ENCODE measurements at regions not wholly inside any gene's neighbourhood (a gene's known extent, or its start where the extent isn't known, plus 50 kb on each side); places are given as distances from the start of the nearest gene placed in this dataset.

DNA sequence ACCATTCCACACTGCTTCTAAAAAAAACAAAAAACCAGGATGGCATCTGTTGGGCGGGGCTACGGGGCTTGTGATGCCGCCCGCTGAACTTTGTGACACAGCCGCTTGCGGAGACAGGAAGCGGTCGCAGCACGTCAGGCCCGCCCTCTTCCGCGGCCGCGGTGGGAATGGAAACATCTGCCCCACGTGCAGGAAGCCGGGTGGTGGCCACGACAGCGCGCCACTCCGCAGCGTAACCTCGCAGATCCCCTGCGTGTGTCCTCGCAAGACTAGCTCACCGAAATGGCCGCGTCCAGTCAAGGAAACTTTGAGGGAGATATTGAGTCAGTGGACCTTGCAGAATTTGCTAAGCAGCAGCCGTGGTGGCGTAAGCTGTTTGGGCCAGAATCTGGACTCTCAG, 168.5 kb downstream of the SUCLG1 start:
- DNase-seq = no peak

DNA sequence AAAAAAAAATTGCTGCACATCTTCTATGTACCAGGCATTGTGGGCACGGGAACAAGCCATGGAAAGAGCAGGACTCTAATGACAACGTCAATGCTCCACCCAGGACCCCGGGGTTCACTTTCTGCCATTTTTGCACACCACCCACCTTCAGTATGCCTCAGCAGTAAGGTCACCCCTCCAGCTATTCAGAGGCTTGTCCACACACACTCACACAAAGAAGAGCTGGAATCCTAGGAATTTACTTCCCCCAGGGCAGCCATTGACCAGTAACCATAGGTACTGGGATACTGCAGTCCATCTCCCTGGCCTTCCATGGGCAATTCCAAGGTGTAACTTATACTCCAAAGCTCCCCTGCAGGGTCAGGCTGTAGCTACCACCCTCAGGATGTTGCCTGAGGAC, 170.8 kb downstream of the SUCLG1 start:
- DNase-seq = no peak

DNA sequence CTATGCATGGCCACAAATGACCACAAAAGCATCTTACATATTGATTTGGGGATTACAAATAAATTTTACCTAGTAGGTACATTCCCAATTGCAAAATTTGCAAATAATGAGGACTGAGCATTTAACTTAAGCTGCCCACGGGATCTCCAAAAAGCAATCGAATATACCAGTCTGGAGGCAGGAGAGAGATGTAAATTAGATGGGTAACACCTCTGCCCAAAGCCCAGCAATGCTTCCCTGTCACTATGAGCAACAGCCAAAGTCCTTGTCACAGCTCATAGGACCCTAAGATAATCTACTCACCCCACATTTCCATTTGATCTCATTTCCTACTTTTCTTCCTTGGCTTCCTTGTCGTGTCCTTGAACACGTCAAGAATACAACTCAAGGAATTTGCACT, 172.2 kb downstream of the SUCLG1 start:
- no peak for DNase-seq

DNA sequence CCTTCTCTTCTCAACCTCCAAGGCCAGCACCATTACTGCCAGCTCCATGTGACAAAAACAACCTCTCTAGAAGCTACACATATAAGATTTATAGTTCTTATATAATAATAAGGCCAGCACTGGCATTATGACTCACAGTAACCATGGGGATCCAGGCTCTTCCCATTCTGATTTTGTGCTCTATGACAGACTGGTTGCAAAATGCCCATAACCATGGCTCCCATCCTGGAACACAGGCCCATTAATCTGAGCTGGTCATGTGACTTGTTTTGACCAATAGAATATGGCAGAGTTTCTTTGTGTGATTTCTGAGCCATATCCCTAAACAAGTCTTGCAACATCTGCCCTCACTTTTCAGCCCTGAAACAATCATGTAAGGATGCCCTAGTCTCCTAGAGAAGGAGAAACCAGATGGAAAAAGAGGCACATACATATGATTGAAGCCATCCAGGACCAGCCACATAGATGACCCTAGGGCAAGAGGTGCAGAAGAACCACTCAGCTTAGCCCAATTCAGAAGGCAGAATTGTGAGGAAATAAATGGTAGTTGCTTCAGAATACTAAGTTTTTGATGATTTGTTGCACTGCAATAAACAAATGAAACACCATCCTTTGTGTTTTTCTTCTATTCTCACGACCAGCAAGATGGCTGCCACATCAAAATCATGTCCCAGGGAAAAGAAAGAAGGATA, 173.9 kb downstream of the SUCLG1 start:
- DNase-seq = no peak

DNA sequence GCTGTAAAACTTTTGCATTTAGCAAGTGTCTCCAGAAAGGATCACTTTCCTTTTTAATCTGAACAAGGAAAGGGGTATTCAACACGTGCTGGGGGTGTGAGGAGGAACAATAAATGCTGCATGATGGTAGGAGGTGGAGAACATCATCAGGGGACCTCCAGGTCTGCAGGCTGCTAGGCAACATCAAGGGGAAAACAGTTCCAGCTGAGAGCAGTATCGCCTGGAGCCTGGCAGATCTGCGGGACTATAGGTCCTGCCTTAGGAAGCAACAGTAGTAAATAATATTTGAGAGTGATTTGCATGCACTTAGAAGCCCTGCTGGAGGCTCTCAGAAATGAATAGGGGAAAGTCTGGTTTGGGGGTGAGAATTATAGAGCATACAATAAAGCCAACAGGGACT, 175.6 kb downstream of the SUCLG1 start:
- DNase-seq = no peak

DNA sequence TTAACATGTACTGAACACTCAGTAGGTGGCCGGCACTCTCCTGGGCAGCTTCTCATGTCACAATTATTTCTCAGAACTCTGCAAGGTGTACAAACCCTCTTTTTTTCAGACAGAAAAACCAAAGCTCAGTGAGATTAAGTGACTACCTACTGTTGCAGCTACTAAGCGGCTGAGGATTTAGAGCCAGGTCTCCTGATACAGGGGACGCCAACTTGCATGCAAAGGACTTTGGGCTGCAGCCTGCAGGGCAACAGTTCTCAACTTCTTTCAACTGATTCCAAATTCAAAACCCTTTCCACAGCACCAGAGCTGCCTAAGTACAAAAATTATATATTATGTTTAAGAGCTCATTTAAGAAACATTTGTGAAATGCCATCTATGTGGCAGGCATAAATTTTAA, 177.6 kb downstream of the SUCLG1 start:
- peak in 1 of 51 donors; percentile 2 for DNase-seq

DNA sequence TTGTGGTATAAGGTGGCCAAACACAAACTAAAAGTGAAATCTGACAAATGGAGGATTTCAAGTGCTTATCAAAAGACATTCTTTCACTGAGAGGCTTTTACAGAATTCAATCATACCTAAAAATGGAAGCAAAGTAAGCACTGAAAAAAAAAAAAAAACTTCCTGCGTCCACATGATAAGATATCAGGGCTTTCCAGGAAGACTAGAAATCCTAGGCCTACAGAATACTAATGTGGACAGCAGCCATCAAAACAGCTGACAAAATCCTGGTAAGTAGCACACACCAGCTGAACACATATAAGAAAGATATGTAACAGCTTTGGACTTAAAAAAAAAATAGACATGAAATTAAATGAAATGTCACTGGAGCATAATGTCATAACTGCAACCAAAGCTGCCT, 178.2 kb downstream of the SUCLG1 start:
- no peak for DNase-seq

DNA sequence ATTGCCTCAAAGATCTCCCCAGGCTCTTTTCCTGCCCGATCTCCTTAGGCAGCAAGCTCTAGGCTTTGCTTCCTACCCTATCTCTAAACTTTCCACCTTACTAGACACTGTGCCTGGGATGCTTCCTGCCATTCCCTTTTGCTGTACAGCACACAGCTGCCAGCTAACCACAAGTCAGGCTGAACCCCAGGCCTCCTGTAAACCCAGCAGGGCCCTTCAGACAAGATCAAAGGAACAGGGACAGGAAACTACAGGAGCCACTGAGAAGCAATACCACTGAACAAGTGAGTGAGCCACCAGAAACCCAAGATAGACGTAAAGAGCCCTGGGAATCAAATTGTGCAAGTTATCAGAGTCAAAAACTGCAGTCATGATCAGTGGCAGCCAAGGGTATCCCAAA, 180.7 kb downstream of the SUCLG1 start:
- no peak for DNase-seq

DNA sequence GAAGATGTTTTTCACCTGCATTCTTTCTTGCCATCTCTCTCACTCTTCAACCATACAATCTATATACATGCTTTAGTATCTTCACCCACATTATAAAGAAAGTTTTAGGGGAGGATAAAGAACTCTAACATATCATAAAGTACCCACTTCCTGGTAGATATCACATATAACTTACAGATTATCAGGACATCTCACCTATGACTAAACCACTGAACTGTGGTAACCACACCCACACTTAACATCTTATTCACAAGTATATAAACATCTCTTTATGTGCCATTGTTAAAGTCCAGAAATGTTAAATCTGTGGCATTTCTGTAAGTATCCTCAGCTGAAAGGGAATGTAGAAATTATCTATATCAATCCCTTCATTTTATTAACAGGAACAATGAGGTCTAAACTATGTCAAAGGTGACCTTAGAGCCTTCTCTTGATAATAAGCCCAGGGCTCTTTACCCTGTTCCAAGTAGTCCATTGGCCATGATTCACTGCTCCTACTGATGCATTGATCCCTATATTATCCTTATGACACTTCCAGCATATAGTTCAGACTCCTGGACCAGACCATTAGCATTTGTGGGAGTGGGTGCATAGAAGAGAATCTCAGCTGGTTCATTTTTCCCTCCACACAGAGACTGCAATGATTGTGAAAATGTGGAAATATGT, 182.4 kb downstream of the SUCLG1 start:
- no peak for DNase-seq

DNA sequence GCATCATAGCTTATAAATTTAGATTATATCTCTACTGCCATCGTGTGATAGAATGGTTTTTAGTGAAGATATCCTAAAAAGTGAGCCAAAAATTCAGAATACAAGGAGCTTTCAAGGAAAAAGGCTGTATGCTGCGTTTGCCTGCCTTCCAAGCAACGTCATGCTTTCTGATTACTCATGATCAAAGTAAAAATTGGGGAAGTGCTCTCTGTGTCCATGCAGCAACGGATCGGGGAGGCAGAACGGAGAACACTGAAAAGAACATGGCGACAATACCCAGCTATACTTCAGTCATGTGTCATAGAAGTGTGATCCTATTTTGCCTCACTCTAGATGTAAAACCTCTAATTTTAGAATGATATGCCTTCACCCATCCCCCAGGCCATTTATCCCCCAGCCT, 185.7 kb downstream of the SUCLG1 start:
- DNase-seq = no peak

DNA sequence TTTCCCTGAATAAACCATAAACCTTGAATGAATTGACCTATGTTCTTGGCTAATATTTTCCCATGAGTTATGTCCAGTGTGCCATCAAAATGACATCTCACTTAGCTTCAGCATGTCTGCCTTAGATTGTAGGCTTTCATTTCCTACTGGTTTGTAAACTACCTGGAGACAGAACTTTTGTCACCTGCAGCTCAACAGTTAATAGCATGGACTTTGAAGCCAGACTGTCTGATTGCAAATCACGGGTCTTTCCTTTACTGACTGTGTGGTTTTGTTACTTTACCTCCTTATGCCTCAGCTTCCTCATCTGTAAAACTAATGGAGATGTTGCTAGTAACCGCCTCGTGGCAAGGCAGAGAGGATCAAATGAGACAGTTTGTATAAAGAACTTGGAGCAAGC, 187.1 kb downstream of the SUCLG1 start:
- DNase-seq = no peak

DNA sequence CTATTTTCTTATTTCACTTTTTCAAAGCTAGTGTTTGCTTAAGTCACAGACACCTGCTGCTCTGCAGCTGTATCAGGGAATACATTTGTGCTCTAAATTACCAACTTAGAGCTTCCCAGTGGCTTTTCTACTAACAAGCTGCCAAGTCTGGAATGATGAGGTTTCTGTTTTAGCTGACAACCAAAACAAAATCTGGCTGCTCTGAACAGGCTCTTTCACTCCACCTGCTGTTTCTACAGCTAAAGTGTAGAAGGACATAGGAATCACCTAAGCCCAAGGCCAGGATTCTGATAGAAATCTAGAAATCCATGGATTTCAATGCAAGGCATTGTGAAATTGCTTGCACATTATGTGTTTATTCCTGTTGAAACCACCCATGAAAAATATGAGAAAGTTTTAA, 201.2 kb downstream of the SUCLG1 start:
- peak in 5 of 51 donors; percentile 1 to 14 (median 8) for DNase-seq

DNA sequence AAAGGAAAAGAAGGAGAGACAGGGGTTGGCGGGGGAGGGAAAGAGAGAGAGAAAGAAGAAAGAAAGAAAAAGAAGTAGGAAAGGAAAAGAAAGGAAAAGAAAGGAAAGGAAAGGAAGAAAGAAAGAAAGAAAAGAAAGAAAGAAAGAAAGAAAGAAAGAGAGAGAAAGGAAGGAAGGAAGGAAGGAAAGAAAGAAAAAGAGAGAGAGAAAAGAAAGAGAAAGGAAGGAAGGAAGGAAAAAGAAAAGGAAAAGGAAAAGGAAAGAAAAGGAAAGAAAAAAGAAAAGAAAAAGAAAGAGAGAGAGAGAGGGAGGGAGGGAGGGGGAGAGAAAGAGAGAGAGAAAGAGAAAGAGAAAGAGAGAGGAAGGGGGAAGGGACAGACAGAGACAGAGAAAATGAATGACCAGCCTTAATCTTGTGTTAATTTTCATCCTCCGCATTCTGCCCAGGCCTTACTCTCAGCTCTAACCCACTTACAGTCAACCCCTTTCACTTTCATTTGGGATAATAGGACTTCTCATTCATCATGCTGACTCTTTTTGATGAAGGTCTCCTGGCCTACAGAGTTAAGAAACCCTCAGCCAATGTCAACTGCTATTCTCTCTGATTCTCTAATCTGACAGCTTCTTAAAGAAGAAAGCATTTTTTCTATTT, 207.3 kb downstream of the SUCLG1 start:
- DNase-seq = no peak

DNA sequence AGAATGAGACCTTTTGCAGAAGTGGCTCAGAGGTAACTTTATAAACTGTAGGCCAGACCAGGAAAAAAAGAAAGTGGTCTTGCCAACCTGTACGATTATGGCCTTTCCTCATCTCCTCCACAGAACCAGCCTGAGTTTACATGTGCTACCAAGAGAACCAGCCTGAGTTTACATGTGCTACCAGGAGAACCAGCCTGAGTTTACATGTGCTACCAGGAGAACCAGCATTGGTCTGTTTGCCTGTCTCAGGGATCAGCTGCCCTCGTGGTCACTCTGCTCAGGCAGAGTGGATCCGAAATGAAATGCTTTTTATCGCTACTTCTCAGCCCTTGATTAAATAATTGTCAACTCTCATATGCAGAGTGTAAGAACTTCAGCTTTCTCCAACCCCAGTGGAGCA, 209.9 kb downstream of the SUCLG1 start:
- no peak for DNase-seq

DNA sequence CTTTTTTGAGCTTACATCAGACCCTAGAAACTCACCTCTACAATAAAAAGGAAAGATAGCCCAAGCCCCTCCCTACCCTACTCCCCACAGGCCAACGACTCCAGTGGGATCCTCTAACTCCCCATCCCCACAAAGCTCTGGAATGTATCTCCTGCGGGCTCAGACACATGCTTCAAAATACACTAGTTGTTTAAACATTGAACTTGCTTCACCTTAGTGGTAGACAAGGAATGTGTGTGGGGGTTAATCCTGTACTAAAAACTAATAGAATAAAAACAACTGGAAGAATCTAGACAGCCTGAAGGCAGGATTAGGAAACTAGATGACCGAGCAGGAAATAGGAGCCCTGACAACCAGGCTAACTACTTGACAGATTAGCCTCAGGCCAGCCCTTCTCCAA, 211.5 kb downstream of the SUCLG1 start:
- no peak for DNase-seq

DNA sequence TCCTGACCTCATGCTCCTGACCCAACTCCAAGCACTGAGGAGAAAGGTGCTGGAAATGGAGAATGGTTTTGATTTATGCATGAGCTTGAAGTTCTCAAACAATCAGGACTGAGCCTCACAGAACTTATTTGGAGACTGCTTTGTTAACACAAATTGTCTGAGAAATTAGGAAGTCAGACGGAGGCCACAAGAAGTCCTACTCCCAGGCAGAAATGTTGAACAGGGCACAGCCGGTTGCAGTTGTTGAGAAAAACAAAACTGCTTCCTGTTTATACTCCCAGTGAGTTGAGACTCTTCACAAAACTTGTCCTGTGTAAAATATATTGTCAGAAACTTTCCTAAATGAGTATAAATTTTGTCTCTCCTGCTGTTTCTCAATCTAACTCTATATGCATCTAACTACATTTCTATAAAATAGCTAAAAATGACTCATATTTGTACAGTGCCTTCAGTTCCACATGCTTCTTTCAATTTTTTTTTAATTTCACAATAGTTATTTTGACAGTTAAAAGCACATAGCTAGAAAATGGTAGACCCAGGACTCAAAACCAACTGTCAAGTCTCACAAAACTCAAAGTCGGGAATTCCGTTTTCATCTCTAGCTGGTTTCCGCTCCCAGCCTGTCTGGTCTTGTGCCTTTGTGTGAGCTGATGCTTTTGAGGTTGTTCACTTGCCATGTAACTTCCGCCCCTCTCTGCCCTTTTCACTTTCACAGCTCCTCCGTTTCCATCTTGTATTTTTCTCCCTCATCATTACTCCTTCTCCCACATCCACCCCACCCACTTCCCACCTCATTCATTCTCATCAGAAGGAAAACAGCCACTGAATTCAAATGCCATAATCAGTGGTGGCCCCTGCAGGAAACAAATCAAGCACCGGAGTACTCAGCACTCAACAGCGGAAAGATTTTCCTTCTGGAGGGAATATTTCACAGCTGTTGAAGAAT, 215.0 kb downstream of the SUCLG1 start:
- DNase-seq = no peak

DNA sequence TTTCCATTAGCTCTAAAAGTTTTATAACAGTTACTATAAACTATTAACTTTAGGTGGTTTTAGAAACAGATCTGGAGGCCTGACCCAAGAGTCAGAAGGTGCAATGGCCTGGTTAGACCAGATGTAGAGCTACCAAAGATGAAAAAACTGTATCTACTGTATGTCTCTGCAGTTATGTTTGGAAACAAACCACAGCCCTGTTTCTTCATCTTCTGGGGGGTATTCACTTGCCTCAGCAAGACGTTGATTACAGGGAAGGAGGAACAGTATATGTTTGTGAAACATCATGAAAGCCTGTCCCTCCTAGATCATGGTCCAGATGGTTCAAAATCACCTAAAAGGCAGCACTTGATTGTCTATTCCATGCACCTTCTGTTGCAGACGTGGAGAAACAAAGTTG, 220.2 kb downstream of the SUCLG1 start:
- no peak for DNase-seq

DNA sequence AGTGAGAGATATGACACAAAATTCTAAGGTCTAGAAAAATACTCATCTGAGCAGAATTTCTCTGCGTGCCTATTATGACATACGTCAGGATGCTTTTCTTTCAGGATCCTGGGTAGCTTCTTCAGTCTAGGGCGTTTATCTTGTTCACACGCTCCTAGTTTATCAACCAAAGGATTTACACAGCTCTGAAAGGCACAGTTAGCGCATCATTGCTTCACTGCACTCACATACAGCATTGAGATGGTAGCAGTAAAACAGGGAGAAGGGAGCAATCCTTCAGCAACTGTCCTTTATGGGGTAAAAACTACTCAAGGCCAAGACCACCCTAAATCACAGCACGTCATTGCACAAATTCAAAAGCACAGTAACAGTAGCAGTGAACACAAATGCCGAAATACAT, 222.8 kb downstream of the SUCLG1 start:
- DNase-seq = no peak

DNA sequence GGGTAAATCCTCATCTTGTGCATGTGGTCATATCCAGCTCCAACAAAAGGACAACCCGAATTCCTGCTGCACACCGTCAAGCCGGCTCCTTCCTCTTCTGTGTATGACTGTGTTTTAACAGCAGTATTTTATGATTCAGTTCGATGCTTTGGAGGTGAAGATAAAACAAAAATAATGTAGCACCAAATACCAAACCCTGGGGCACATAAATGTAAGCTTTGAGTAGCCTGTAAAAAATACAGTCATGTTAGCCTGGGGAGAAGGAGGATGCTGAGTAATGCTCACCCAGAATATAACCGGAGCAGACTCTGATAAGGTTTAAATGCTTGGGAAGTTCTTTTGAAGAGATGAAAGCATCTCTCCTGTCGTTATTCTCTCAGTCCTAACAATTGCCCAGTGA, 225.0 kb downstream of the SUCLG1 start:
- no peak for DNase-seq

DNA sequence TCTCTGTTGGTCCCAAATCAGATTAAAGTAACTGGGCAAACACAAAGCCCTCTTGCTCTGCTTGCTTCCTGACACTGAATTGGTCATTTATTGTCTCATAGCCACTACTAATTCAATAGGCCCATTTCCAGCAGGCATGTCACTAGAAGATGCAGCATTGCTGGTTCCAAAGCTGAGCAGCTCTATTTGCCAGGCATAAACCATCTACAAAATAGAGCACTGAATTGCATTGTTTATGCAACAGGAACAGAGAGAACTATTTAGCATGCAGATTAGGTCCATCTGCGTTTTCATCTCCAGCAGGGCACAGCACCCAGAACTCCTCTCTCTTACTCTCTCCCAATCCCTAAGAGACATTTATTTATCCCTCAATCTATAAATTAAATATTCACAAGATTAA, 227.6 kb downstream of the SUCLG1 start:
- peak in 16 of 51 donors; percentile 2 to 73 (median 28) for DNase-seq

DNA sequence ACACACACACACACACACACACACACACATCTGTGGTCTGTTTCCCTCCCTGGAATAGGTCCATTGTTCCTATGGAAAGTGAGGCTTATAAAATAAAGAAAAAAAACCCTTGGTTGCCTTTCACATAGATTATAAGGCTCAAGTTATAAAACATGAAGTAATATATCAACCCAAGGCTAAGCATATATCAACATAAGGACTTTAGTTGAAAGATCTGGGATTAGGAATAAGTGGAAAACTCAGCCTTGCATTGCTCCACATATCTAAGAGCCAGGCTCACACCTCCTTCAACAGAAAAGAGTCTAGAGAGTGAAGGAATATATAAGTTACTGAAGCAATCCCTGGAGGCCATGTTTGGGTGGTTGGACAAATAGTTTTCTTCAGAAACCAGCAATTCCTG, 235.0 kb downstream of the SUCLG1 start:
- DNase-seq = no peak

DNA sequence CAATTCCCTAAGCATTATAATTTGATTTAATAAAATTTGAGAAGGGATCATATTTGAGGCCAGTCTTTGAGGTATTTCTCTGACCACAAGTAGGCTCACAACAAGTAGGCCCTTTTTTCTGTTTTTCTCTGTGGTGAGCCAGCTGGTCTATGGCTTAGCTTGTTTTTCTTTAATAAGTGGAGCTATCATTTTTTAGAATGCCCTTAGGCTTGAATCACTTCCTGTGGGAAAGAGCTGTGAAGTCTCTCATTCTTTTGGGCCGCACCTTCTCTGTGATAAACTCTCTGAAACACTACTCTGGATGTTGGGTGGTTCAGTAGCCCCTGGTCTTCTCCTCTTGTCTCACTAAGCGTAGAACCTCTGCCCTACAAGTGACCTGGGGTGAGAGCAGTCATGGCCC, 235.9 kb downstream of the SUCLG1 start:
- DNase-seq = no peak

Measured in hypothalamus (tissue), 51 donors.